Stimulated activated CD4-positive, alpha-beta T cell treated with anti-CD3 and anti-CD28 coated beads, Interleukin-12 subunit alpha, Interleukin-12 subunit beta, amount 100 ng/mL, for 48 hours (primary cell): ENCODE measurements at regions not wholly inside any gene's neighbourhood (a gene's known extent, or its start where the extent isn't known, plus 50 kb on each side); places are given as distances from the start of the nearest gene placed in this dataset.

Experiments
- DNase-seq, 3 donors: peaks; one replicate each; pipeline ENCODE4 v3.0.0-alpha.2; 2020; ENCODE audit warnings: low read depth in 2 of 3, low spot score in 1 of 3

GRCh38 chr6:1201547-1202200, 110.2 kb upstream of the FOXQ1 start:
- DNase-seq = no peak

- DNase-seq = no peak
Observed at GRCh38 chr6:1200409-1201101, 111.3 kb upstream of the FOXQ1 start.

GRCh38 chr6:1200081-1200408, 111.9 kb upstream of the FOXQ1 start:
- DNase-seq = no peak

GRCh38 chr6:1197309-1197708, 114.6 kb upstream of the FOXQ1 start:
- DNase-seq = no peak

GRCh38 chr6:1191141-1191630, 120.7 kb upstream of the FOXQ1 start:
- no peak for DNase-seq

GRCh38 chr6:1190366-1190765, 121.5 kb upstream of the FOXQ1 start:
- DNase-seq = no peak

- DNase-seq = no peak
Observed at GRCh38 chr6:1188199-1188598, 123.7 kb upstream of the FOXQ1 start.

- DNase-seq = no peak
Observed at GRCh38 chr6:1187293-1188131, 124.4 kb upstream of the FOXQ1 start.

- DNase-seq = no peak
Observed at GRCh38 chr6:1184318-1184717, 127.6 kb upstream of the FOXQ1 start.

- no peak for DNase-seq
Observed at GRCh38 chr6:1182722-1183521, 129.0 kb upstream of the FOXQ1 start.

- no peak for DNase-seq
Observed at GRCh38 chr6:1181939-1182605, 129.8 kb upstream of the FOXQ1 start.

- DNase-seq = no peak
Observed at GRCh38 chr6:1179571-1180459, 132.1 kb upstream of the FOXQ1 start.

- no peak for DNase-seq
Observed at GRCh38 chr6:1178590-1178989, 133.3 kb upstream of the FOXQ1 start.

GRCh38 chr6:1176567-1176966, 135.3 kb upstream of the FOXQ1 start:
- DNase-seq = no peak

GRCh38 chr6:1175877-1176276, 136.0 kb upstream of the FOXQ1 start:
- DNase-seq = no peak

GRCh38 chr6:1170794-1171193, 141.1 kb upstream of the FOXQ1 start:
- DNase-seq = no peak

- no peak for DNase-seq
Observed at GRCh38 chr6:1164600-1164999, 147.3 kb upstream of the FOXQ1 start.

GRCh38 chr6:1163501-1163900, 148.4 kb upstream of the FOXQ1 start:
- DNase-seq = no peak

GRCh38 chr6:1162367-1163275, 149.3 kb upstream of the FOXQ1 start:
- no peak for DNase-seq
